ENCODE measurements at regions not wholly inside any gene's neighbourhood (a gene's known extent, or its start where the extent isn't known, plus 50 kb on each side); places are given as distances from the start of the nearest gene placed in this dataset.

DNA sequence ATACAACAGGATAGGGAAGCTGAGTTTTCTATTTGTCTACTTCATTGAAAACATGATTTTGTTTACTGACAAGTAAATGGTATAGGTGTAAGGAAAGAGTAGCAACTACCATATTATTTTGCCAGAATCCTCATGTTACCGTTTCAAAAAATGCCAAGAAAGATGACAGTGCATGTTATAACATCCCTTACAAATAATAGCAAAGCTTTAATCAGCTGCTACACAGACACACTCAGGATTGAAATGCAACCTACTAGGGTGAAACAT lies 331.5 kb downstream of the CHRM3 start:
- TF ChIP-seq EP300 (IDR thresholded peaks at IDR 0.05) = no peak
- no peak for TF ChIP-seq CTCF (IDR thresholded peaks at IDR 0.05)
- no peak for TF ChIP-seq POLR2AphosphoS5 (IDR thresholded peaks at IDR 0.05)
